GM21423 (cell line): ENCODE measurements at regions not wholly inside any gene's neighbourhood (a gene's known extent, or its start where the extent isn't known, plus 50 kb on each side); places are given as distances from the start of the nearest gene placed in this dataset.
"Not testable (repeated sequence)": the region's sequence is repeated elsewhere in the genome, so short reads cannot be mapped to it uniquely, and the experiment has no call there.

Experiments
- ATAC-seq: cut with Tn5 transposase; IDR thresholded peaks from one replicate; pipeline ENCODE4 v1.9.1; 2021; ENCODE audit warnings: mild to moderate bottlenecking, moderate library complexity; ENCODE audit not compliant: unreplicated experiment

GRCh38 chr10:95137990-95138625 is 55.9 kb upstream of the ACSM6 start:
- ATAC-seq, result not testable (repeated sequence)

GRCh38 chr10:95134490-95134889 is 59.5 kb upstream of the ACSM6 start:
- no peak for ATAC-seq

- no peak for ATAC-seq
Observed at GRCh38 chr10:95133997-95134396, 60.0 kb upstream of the ACSM6 start.

- peak; percentile 93 for ATAC-seq
Observed at GRCh38 chr10:95133016-95133752, 60.9 kb upstream of the ACSM6 start.

GRCh38 chr10:95130429-95130828 is 61.1 kb upstream of the CYP2C8 start:
- ATAC-seq, result not testable (repeated sequence)

GRCh38 chr10:95125582-95125981 is 56.3 kb upstream of the CYP2C8 start:
- no peak for ATAC-seq

- ATAC-seq, result no peak
Observed at GRCh38 chr10:95122736-95123135, 53.4 kb upstream of the CYP2C8 start.

GRCh38 chr10:95121904-95122303 is 52.6 kb upstream of the CYP2C8 start:
- no peak for ATAC-seq
